K562 (cell line): ENCODE measurements at regions not wholly inside any gene's neighbourhood (a gene's known extent, or its start where the extent isn't known, plus 50 kb on each side); places are given as distances from the start of the nearest gene placed in this dataset.

ENCODE experiments used
- CTCF ChIP-seq, 3 experiments: IDR thresholded peaks in 2 of 3; conservative IDR thresholded peaks in 1 of 3; 2 replicates each; pipeline ENCODE4 v1.5.1; 2011 to 2012; ENCODE audit warnings: low read length in 3 of 3, mild to moderate bottlenecking in 3 of 3, control low read depth in 2 of 3, improper control_type of control experiment in 1 of 3, inconsistent platforms in 1 of 3, low read depth in 1 of 3, mixed read lengths in 1 of 3, moderate library complexity in 1 of 3; ENCODE audit not compliant: insufficient read depth in 2 of 3
- IFI16 ChIP-seq: fragments of 250-450 bp; sonication (Bioruptor Pico); IDR thresholded peaks from 2 replicates; pipeline ENCODE4 v2.1.2; 2022; ENCODE audit warnings: mild to moderate bottlenecking, inconsistent platforms
- POLR2A ChIP-seq: fragments of 450-650 bp; conservative IDR thresholded peaks from 2 replicates; pipeline ENCODE4 v1.6.1; 2016

DNA sequence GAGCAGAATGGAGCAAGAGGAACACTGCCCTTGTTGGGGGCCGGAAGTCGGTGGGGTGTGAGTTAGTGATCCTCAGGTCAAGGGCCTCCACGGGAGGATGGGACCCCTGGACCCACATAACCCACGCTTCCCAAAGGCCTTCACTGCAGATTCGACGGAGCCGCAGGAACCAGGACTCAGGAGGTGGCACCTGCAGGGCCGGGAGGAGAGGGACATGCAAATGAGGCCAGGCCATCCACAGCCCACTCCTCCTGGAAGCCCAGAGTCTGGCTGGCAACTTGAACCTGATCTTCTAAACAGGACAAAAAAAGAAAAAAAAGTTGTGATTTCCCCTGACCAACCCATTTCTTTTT lies 299.9 kb downstream of the SOX9 start:
- TF ChIP-seq IFI16 (CRISPR knock-in tag) (no peak), POLR2A (no peak), CTCF (IDR thresholded peaks at IDR 0.05 in 2 of 3, conservative IDR thresholded peaks at IDR 0.05 in 1 of 3; ENCODE audit: insufficient read depth in 2 of 3, low read depth in 1 of 3, low read length in 3 of 3) (no peak)
